ENCODE measurements at regions not wholly inside any gene's neighbourhood (a gene's known extent, or its start where the extent isn't known, plus 50 kb on each side); places are given as distances from the start of the nearest gene placed in this dataset.

- no peak overlapping the region for H2AFZ ChIP-seq (ENCODE audit: low read depth, low read length)
- no peaks in the 10 kb centered on the region for H3K9me3 ChIP-seq (ENCODE audit: control insufficient read depth, low read length)
- no peak overlapping the region for H2BK15ac ChIP-seq (ENCODE audit: low read depth, poor library complexity, severe bottlenecking)
- no peak overlapping the region for H3K9ac ChIP-seq (ENCODE audit: low read length)
- no peaks in the 10 kb centered on the region for H3K4me1 ChIP-seq (ENCODE audit: control insufficient read depth, insufficient read depth, low read depth, low read length)
- no peak overlapping the region for H2BK12ac ChIP-seq (ENCODE audit: low read length in 2 of 2)
- no peak overlapping the region for H2BK5ac ChIP-seq (ENCODE audit: low read depth, low read length, poor library complexity, severe bottlenecking)
- no peak overlapping the region for H3K27ac ChIP-seq (ENCODE audit: low read length, poor library complexity, severe bottlenecking)
- H4K91ac ChIP-seq (ENCODE audit: low read length), result no peak overlapping the region
- no peak overlapping the region for H3K18ac ChIP-seq (ENCODE audit: low read depth in 1 of 2, low read length in 2 of 2)
- no peak overlapping the region for H3K4ac ChIP-seq (ENCODE audit: low read depth in 1 of 2, low read length in 2 of 2)
- DNase-seq, result no peak
- no peak overlapping the region for H4K8ac ChIP-seq (ENCODE audit: low read length)
- H3K27me3 ChIP-seq (ENCODE audit: control insufficient read depth in 1 of 2, insufficient read depth in 1 of 2, low read length in 2 of 2), result peaks cover 10 to 31% of the 10 kb centered on the region in 2 experiments
- WGBS, result 56% methylated on average over 1 of the region's 1 CpG
- no peak overlapping the region for H3K4me2 ChIP-seq (ENCODE audit: low read length, poor library complexity, severe bottlenecking)
- no peak overlapping the region for H2BK120ac ChIP-seq (ENCODE audit: low read depth, low read length)
- no peak overlapping the region for H3K14ac ChIP-seq (ENCODE audit: low read length in 2 of 2)
- no peak overlapping the region for H3K4me3 ChIP-seq (ENCODE audit: insufficient read depth in 1 of 2, low read depth in 1 of 2, low read length in 2 of 2)
- H3K36me3 ChIP-seq (ENCODE audit: control insufficient read depth in 1 of 2, insufficient read depth in 2 of 2, low read depth in 1 of 2, low read length in 2 of 2), result no peaks in the 10 kb centered on the region
- no peak overlapping the region for H2AK5ac ChIP-seq (ENCODE audit: low read length, severe bottlenecking)
- H3K79me1 ChIP-seq (replicated peaks; ENCODE audit: low read length, poor library complexity, severe bottlenecking), result no peaks in the 10 kb centered on the region
- H3K23ac ChIP-seq (ENCODE audit: low read length in 2 of 2), result no peak overlapping the region
Observed at GRCh38 chr3:132174500-132174899, 139.7 kb upstream of the CPNE4 start.

GRCh38 chr3:132180337-132180791 is 136.8 kb upstream of the ACP3 start:
- H3K79me1 ChIP-seq (replicated peaks; ENCODE audit: low read length, poor library complexity, severe bottlenecking), result no peaks in the 10 kb centered on the region
- H2BK5ac ChIP-seq (ENCODE audit: low read depth, low read length, poor library complexity, severe bottlenecking), result no peak overlapping the region
- no peak overlapping the region for H3K23ac ChIP-seq (ENCODE audit: low read length in 2 of 2)
- H2BK15ac ChIP-seq (ENCODE audit: low read depth, poor library complexity, severe bottlenecking), result no peak overlapping the region
- no peaks in the 10 kb centered on the region for H3K4me1 ChIP-seq (ENCODE audit: control insufficient read depth, insufficient read depth, low read depth, low read length)
- H3K18ac ChIP-seq (ENCODE audit: low read depth in 1 of 2, low read length in 2 of 2), result no peak overlapping the region
- H2AK5ac ChIP-seq (ENCODE audit: low read length, severe bottlenecking), result no peak overlapping the region
- no peak overlapping the region for H3K27ac ChIP-seq (ENCODE audit: low read length, poor library complexity, severe bottlenecking)
- H3K4me2 ChIP-seq (ENCODE audit: low read length, poor library complexity, severe bottlenecking), result no peak overlapping the region
- no peak overlapping the region for H3K9ac ChIP-seq (ENCODE audit: low read length)
- H3K14ac ChIP-seq (ENCODE audit: low read length in 2 of 2), result no peak overlapping the region
- no peaks in the 10 kb centered on the region for H3K36me3 ChIP-seq (ENCODE audit: control insufficient read depth in 1 of 2, insufficient read depth in 2 of 2, low read depth in 1 of 2, low read length in 2 of 2)
- H3K9me3 ChIP-seq (ENCODE audit: control insufficient read depth, low read length), result no peaks in the 10 kb centered on the region
- no peak overlapping the region for H2BK120ac ChIP-seq (ENCODE audit: low read depth, low read length)
- H4K8ac ChIP-seq (ENCODE audit: low read length), result no peak overlapping the region
- H3K4me3 ChIP-seq (ENCODE audit: insufficient read depth in 1 of 2, low read depth in 1 of 2, low read length in 2 of 2), result no peak overlapping the region
- H2AFZ ChIP-seq (ENCODE audit: low read depth, low read length), result no peak overlapping the region
- no peak overlapping the region for H4K91ac ChIP-seq (ENCODE audit: low read length)
- H3K27me3 ChIP-seq (ENCODE audit: control insufficient read depth in 1 of 2, insufficient read depth in 1 of 2, low read length in 2 of 2), result peaks cover 6 to 24% of the 10 kb centered on the region in 2 experiments
- no peak overlapping the region for H2BK12ac ChIP-seq (ENCODE audit: low read length in 2 of 2)
- no peak overlapping the region for H3K4ac ChIP-seq (ENCODE audit: low read depth in 1 of 2, low read length in 2 of 2)
- DNase-seq, result peak; percentile 53
- WGBS, result 14% methylated on average over 1 of the region's 3 CpGs

- no peaks in the 10 kb centered on the region for H3K9me3 ChIP-seq (ENCODE audit: control insufficient read depth, low read length)
- no peaks in the 10 kb centered on the region for H3K79me1 ChIP-seq (replicated peaks; ENCODE audit: low read length, poor library complexity, severe bottlenecking)
- WGBS, result 17% methylated on average over 1 of the region's 1 CpG
- H2BK15ac ChIP-seq (ENCODE audit: low read depth, poor library complexity, severe bottlenecking), result no peak overlapping the region
- H2BK5ac ChIP-seq (ENCODE audit: low read depth, low read length, poor library complexity, severe bottlenecking), result no peak overlapping the region
- H3K4me3 ChIP-seq (ENCODE audit: insufficient read depth in 1 of 2, low read depth in 1 of 2, low read length in 2 of 2), result no peak overlapping the region
- H2AK5ac ChIP-seq (ENCODE audit: low read length, severe bottlenecking), result no peak overlapping the region
- no peak overlapping the region for H3K4me2 ChIP-seq (ENCODE audit: low read length, poor library complexity, severe bottlenecking)
- H3K4ac ChIP-seq (ENCODE audit: low read depth in 1 of 2, low read length in 2 of 2), result no peak overlapping the region
- no peak overlapping the region for H2AFZ ChIP-seq (ENCODE audit: low read depth, low read length)
- H3K23ac ChIP-seq (ENCODE audit: low read length in 2 of 2), result no peak overlapping the region
- no peaks in the 10 kb centered on the region for H3K4me1 ChIP-seq (ENCODE audit: control insufficient read depth, insufficient read depth, low read depth, low read length)
- no peak overlapping the region for H3K9ac ChIP-seq (ENCODE audit: low read length)
- no peak for DNase-seq
- H3K36me3 ChIP-seq (ENCODE audit: control insufficient read depth in 1 of 2, insufficient read depth in 2 of 2, low read depth in 1 of 2, low read length in 2 of 2), result no peaks in the 10 kb centered on the region
- H4K8ac ChIP-seq (ENCODE audit: low read length), result no peak overlapping the region
- H3K18ac ChIP-seq (ENCODE audit: low read depth in 1 of 2, low read length in 2 of 2), result no peak overlapping the region
- H4K91ac ChIP-seq (ENCODE audit: low read length), result no peak overlapping the region
- H3K27me3 ChIP-seq (ENCODE audit: control insufficient read depth in 1 of 2, insufficient read depth in 1 of 2, low read length in 2 of 2), result peaks cover 10 to 45% of the 10 kb centered on the region in 2 experiments
- H2BK120ac ChIP-seq (ENCODE audit: low read depth, low read length), result no peak overlapping the region
- no peak overlapping the region for H3K14ac ChIP-seq (ENCODE audit: low read length in 2 of 2)
- no peak overlapping the region for H3K27ac ChIP-seq (ENCODE audit: low read length, poor library complexity, severe bottlenecking)
- H2BK12ac ChIP-seq (ENCODE audit: low read length in 2 of 2), result no peak overlapping the region
Observed at GRCh38 chr3:132183811-132184210, 133.4 kb upstream of the ACP3 start.

GRCh38 chr3:132187746-132188145 is 129.5 kb upstream of the ACP3 start:
- no peaks in the 10 kb centered on the region for H3K79me1 ChIP-seq (replicated peaks; ENCODE audit: low read length, poor library complexity, severe bottlenecking)
- H2BK120ac ChIP-seq (ENCODE audit: low read depth, low read length), result no peak overlapping the region
- H3K9me3 ChIP-seq (ENCODE audit: control insufficient read depth, low read length), result no peaks in the 10 kb centered on the region
- H3K4me3 ChIP-seq (ENCODE audit: insufficient read depth in 1 of 2, low read depth in 1 of 2, low read length in 2 of 2), result no peak overlapping the region
- H4K91ac ChIP-seq (ENCODE audit: low read length), result no peak overlapping the region
- WGBS, result 65% methylated on average over 2 of the region's 2 CpGs
- H2BK5ac ChIP-seq (ENCODE audit: low read depth, low read length, poor library complexity, severe bottlenecking), result no peak overlapping the region
- H4K8ac ChIP-seq (ENCODE audit: low read length), result no peak overlapping the region
- H3K27me3 ChIP-seq (ENCODE audit: control insufficient read depth in 1 of 2, insufficient read depth in 1 of 2, low read length in 2 of 2), result peaks cover 19 to 45% of the 10 kb centered on the region in 2 experiments
- no peak overlapping the region for H3K27ac ChIP-seq (ENCODE audit: low read length, poor library complexity, severe bottlenecking)
- no peak overlapping the region for H3K9ac ChIP-seq (ENCODE audit: low read length)
- H3K14ac ChIP-seq (ENCODE audit: low read length in 2 of 2), result no peak overlapping the region
- H3K23ac ChIP-seq (ENCODE audit: low read length in 2 of 2), result no peak overlapping the region
- no peaks in the 10 kb centered on the region for H3K4me1 ChIP-seq (ENCODE audit: control insufficient read depth, insufficient read depth, low read depth, low read length)
- no peak overlapping the region for H3K4ac ChIP-seq (ENCODE audit: low read depth in 1 of 2, low read length in 2 of 2)
- no peak overlapping the region for H2AK5ac ChIP-seq (ENCODE audit: low read length, severe bottlenecking)
- DNase-seq, result no peak
- H3K18ac ChIP-seq (ENCODE audit: low read depth in 1 of 2, low read length in 2 of 2), result no peak overlapping the region
- no peaks in the 10 kb centered on the region for H3K36me3 ChIP-seq (ENCODE audit: control insufficient read depth in 1 of 2, insufficient read depth in 2 of 2, low read depth in 1 of 2, low read length in 2 of 2)
- no peak overlapping the region for H2AFZ ChIP-seq (ENCODE audit: low read depth, low read length)
- H2BK15ac ChIP-seq (ENCODE audit: low read depth, poor library complexity, severe bottlenecking), result no peak overlapping the region
- H2BK12ac ChIP-seq (ENCODE audit: low read length in 2 of 2), result no peak overlapping the region
- no peak overlapping the region for H3K4me2 ChIP-seq (ENCODE audit: low read length, poor library complexity, severe bottlenecking)
